SK-N-SH treated with all-trans-retinoic acid at 6 μM for 48 hours (cell line): ENCODE measurements at regions not wholly inside any gene's neighbourhood (a gene's known extent, or its start where the extent isn't known, plus 50 kb on each side); places are given as distances from the start of the nearest gene placed in this dataset.

ENCODE experiments used
- ATAC-seq: fragments of 200-7000 bp; cut with Tn5 transposase; 3 replicates; pipeline ENCODE4 v1.9.1; 2020; ENCODE audit warnings: mild to moderate bottlenecking, moderate library complexity
- ARNTL ChIP-seq: fragments of 450-650 bp; formaldehyde crosslinking; IDR thresholded peaks from 2 replicates; pipeline ENCODE4 v1.5.0; 2020; ENCODE audit warnings: low read depth, mild to moderate bottlenecking, moderate library complexity, borderline replicate concordance
- BACH2 ChIP-seq: fragments of 250-450 bp; sonication (Bioruptor Pico); IDR thresholded peaks from 2 replicates; pipeline ENCODE4 v1.9.0; 2021; ENCODE audit warnings: mild to moderate bottlenecking, borderline replicate concordance
- CSDC2 ChIP-seq: fragments of 250-450 bp; sonication (Bioruptor Pico); IDR thresholded peaks from 2 replicates; pipeline ENCODE4 v1.5.0; 2020; ENCODE audit warnings: mild to moderate bottlenecking, moderate library complexity
- CSRNP3 ChIP-seq: fragments of 250-450 bp; sonication (Bioruptor Pico); IDR thresholded peaks from 2 replicates; pipeline ENCODE4 v1.5.1; 2021; ENCODE audit warnings: mild to moderate bottlenecking, moderate library complexity
- ESRRG ChIP-seq: fragments of 250-450 bp; sonication (Bioruptor Pico); IDR thresholded peaks from 2 replicates; pipeline ENCODE4 v1.6.1; 2021; ENCODE audit warnings: mild to moderate bottlenecking
- GLIS3 ChIP-seq: fragments of 250-450 bp; sonication (Bioruptor Pico); IDR thresholded peaks from 2 replicates; pipeline ENCODE4 v1.5.0; 2020; ENCODE audit warnings: mild to moderate bottlenecking, moderate library complexity
- ISL1 ChIP-seq: fragments of 250-450 bp; sonication (Bioruptor Pico); IDR thresholded peaks from 2 replicates; pipeline ENCODE4 v2.1.2; 2022; ENCODE audit warnings: mild to moderate bottlenecking, moderate library complexity
- PATZ1 ChIP-seq: fragments of 250-450 bp; sonication (Bioruptor Pico); IDR thresholded peaks from 2 replicates; pipeline ENCODE4 v1.8.0; 2020; ENCODE audit warnings: mild to moderate bottlenecking, moderate library complexity, borderline replicate concordance
- PPARA ChIP-seq: fragments of 250-450 bp; sonication (Bioruptor Pico); IDR thresholded peaks from 2 replicates; pipeline ENCODE4 v1.5.0; 2020; ENCODE audit warnings: mild to moderate bottlenecking, borderline replicate concordance
- RARB ChIP-seq: fragments of 250-450 bp; sonication (Bioruptor Pico); IDR thresholded peaks from 2 replicates; pipeline ENCODE4 v1.8.0; 2021; ENCODE audit warnings: mild to moderate bottlenecking, moderate library complexity
- SNAI2 ChIP-seq: fragments of 250-450 bp; sonication (Bioruptor Pico); IDR thresholded peaks from 2 replicates; pipeline ENCODE4 v1.5.0; 2020; ENCODE audit warnings: mild to moderate bottlenecking, moderate library complexity
- TCF4 ChIP-seq: fragments of 250-450 bp; sonication (Bioruptor Pico); IDR thresholded peaks from 2 replicates; pipeline ENCODE4 v1.8.0; 2021; ENCODE audit warnings: mild to moderate bottlenecking, moderate library complexity, borderline replicate concordance
- TOX ChIP-seq: fragments of 250-450 bp; sonication (Bioruptor Pico); IDR thresholded peaks from 2 replicates; pipeline ENCODE4 v1.8.0; 2021; ENCODE audit warnings: mild to moderate bottlenecking, moderate library complexity, borderline replicate concordance
- TSHZ2 ChIP-seq: fragments of 250-450 bp; sonication (Bioruptor Pico); IDR thresholded peaks from 2 replicates; pipeline ENCODE4 v1.5.0; 2020; ENCODE audit warnings: mild to moderate bottlenecking, moderate library complexity
- ZC3H10 ChIP-seq: fragments of 250-450 bp; sonication (Bioruptor Pico); IDR thresholded peaks from 2 replicates; pipeline ENCODE4 v1.5.1; 2021; ENCODE audit warnings: mild to moderate bottlenecking, moderate library complexity
- ZFP3 ChIP-seq: fragments of 250-450 bp; sonication (Bioruptor Pico); IDR thresholded peaks from 2 replicates; pipeline ENCODE4 v1.5.0; 2020; ENCODE audit warnings: mild to moderate bottlenecking, moderate library complexity
- ZFP30 ChIP-seq: fragments of 450-650 bp; formaldehyde crosslinking; IDR thresholded peaks from 2 replicates; pipeline ENCODE4 v1.5.0; 2022; ENCODE audit warnings: mild to moderate bottlenecking, moderate library complexity
- ZNF565 ChIP-seq: fragments of 450-650 bp; formaldehyde crosslinking; conservative IDR thresholded peaks from 2 replicates; pipeline ENCODE4 v1.5.0; 2020; ENCODE audit warnings: low read depth, mild to moderate bottlenecking, moderate library complexity
- ZNF70 ChIP-seq: fragments of 450-650 bp; formaldehyde crosslinking; IDR thresholded peaks from 2 replicates; pipeline ENCODE4 v1.5.0; 2020; ENCODE audit warnings: mild to moderate bottlenecking, moderate library complexity
- ZNF8 ChIP-seq: fragments of 450-650 bp; formaldehyde crosslinking; IDR thresholded peaks from 2 replicates; pipeline ENCODE4 v1.5.0; 2020; ENCODE audit warnings: mild to moderate bottlenecking, moderate library complexity

GRCh38 chr1:80666073-80666472 is 1134.7 kb upstream of the ADGRL2 start:
- ATAC-seq = no peak
- TF ChIP-seq BACH2 (no peak), ZNF70 (no peak), RARB (CRISPR knock-in tag) (no peak), CSDC2 (no peak), SNAI2 (CRISPR knock-in tag) (no peak), TCF4 (CRISPR knock-in tag) (no peak), TOX (CRISPR knock-in tag) (no peak), TSHZ2 (CRISPR knock-in tag) (no peak), ESRRG (no peak), PATZ1 (no peak), ZC3H10 (CRISPR knock-in tag) (no peak), ISL1 (CRISPR knock-in tag) (no peak), GLIS3 (CRISPR knock-in tag) (no peak), ZNF565 (CRISPR knock-in tag) (no peak)
- TF ChIP-seq, all 23 proteins: peak for 0

- no peak for ATAC-seq
- no peak for TF ChIP-seq BACH2
These were observed 1141.6 kb upstream of the ADGRL2 start for GRCh38 chr1:80659161-80659560.

- no peak for TF ChIP-seq ZNF565 (CRISPR knock-in tag)
- TF ChIP-seq ARNTL (CRISPR knock-in tag) = no peak
- ATAC-seq = no peak
These were observed 1143.0 kb upstream of the ADGRL2 start for GRCh38 chr1:80657707-80658106.

- no peak for ATAC-seq
- TF ChIP-seq RARB (CRISPR knock-in tag) (no peak), CSRNP3 (no peak), ISL1 (CRISPR knock-in tag) (no peak), ARNTL (CRISPR knock-in tag) (no peak), ZNF8 (CRISPR knock-in tag) (no peak), ZC3H10 (CRISPR knock-in tag) (no peak), GLIS3 (CRISPR knock-in tag) (no peak), ZFP3 (CRISPR knock-in tag) (no peak), SNAI2 (CRISPR knock-in tag) (no peak), TCF4 (CRISPR knock-in tag) (no peak), ESRRG (no peak), ZNF70 (no peak), PPARA (CRISPR knock-in tag) (no peak), ZNF565 (CRISPR knock-in tag) (no peak), CSDC2 (no peak)
These were observed 1143.6 kb upstream of the ADGRL2 start for GRCh38 chr1:80657044-80657643.

- TF ChIP-seq TSHZ2 (CRISPR knock-in tag) = no peak
- no peak for TF ChIP-seq ZFP3 (CRISPR knock-in tag)
- no peak for TF ChIP-seq ISL1 (CRISPR knock-in tag)
- TF ChIP-seq ZFP30 = no peak
- no peak for TF ChIP-seq TOX (CRISPR knock-in tag)
- no peak for ATAC-seq
These were observed 1144.1 kb upstream of the ADGRL2 start for GRCh38 chr1:80656641-80657040.
